GM23338 (cell line): ENCODE measurements at regions not wholly inside any gene's neighbourhood (a gene's known extent, or its start where the extent isn't known, plus 50 kb on each side); places are given as distances from the start of the nearest gene placed in this dataset.

ENCODE experiments used
- ATAC-seq: fragments of 200-7000 bp; cut with Tn5 transposase; 3 replicates; pipeline ENCODE4 v1.9.1; 2020
- DNase-seq: peaks from one replicate; pipeline ENCODE4 v3.0.0-alpha.2; 2015; ENCODE audit warnings: low spot score
- H2AFZ ChIP-seq: fragments of 200-600 bp; sonication (generic); 2 replicates; pipeline ENCODE4 v1.8.0; 2016; ENCODE audit warnings: antibody characterized with exemption, mild to moderate bottlenecking, moderate library complexity
- H3F3A ChIP-seq: fragments of 200-600 bp; sonication (generic); replicated peaks from 2 replicates; pipeline ENCODE4 v1.8.0; 2017; ENCODE audit warnings: antibody characterized with exemption, mixed run types, low read depth
- H3K27ac ChIP-seq: fragments of 200-600 bp; sonication (generic); 2 replicates; pipeline ENCODE4 v1.6.1; 2016; ENCODE audit warnings: low read depth
- H3K27me3 ChIP-seq: fragments of 200-600 bp; sonication (generic); 2 replicates; pipeline ENCODE4 v1.8.0; 2016; ENCODE audit warnings: mild to moderate bottlenecking, mixed run types, moderate library complexity; ENCODE audit not compliant: insufficient read depth
- H3K36me3 ChIP-seq: fragments of 200-600 bp; sonication (generic); 2 replicates; pipeline ENCODE4 v1.8.0; 2016; ENCODE audit warnings: mild to moderate bottlenecking; ENCODE audit not compliant: insufficient read depth
- H3K4me1 ChIP-seq: fragments of 200-600 bp; sonication (generic); 2 replicates; pipeline ENCODE4 v1.8.0; 2016; ENCODE audit warnings: mild to moderate bottlenecking, moderate library complexity; ENCODE audit not compliant: insufficient read depth
- H3K4me2 ChIP-seq: fragments of 200-600 bp; sonication (generic); 2 replicates; pipeline ENCODE4 v1.7.1; 2017; ENCODE audit warnings: mixed run types
- H3K4me3 ChIP-seq: fragments of 200-600 bp; sonication (generic); 2 replicates; pipeline ENCODE4 v1.6.1; 2016; ENCODE audit warnings: mixed run types
- H3K79me2 ChIP-seq: fragments of 200-600 bp; sonication (generic); replicated peaks from 2 replicates; pipeline ENCODE4 v1.8.0; 2017; ENCODE audit warnings: mild to moderate bottlenecking; ENCODE audit not compliant: insufficient read depth
- H3K9me2 ChIP-seq: fragments of 200-600 bp; sonication (generic); 2 replicates; pipeline ENCODE4 v1.8.0; 2017; ENCODE audit not compliant: insufficient read depth
- H4K20me1 ChIP-seq: fragments of 200-600 bp; sonication (generic); replicated peaks from 2 replicates; pipeline ENCODE4 v1.8.0; 2017; ENCODE audit warnings: mild to moderate bottlenecking; ENCODE audit not compliant: insufficient read depth
- H3K27ac Mint-ChIP-seq: 2 replicates; pipeline ENCODE4 v1.8.0; 2020; ENCODE audit warnings: inconsistent platforms, mild to moderate bottlenecking, moderate library complexity, mixed read lengths
- H3K27me3 Mint-ChIP-seq: 3 replicates; pipeline ENCODE4 v1.8.0; 2022; ENCODE audit warnings: low read depth, mild to moderate bottlenecking, moderate library complexity, mixed read lengths, inconsistent platforms; ENCODE audit not compliant: insufficient read depth, poor library complexity
- H3K36me3 Mint-ChIP-seq: 3 replicates; pipeline ENCODE4 v1.8.0; 2021; ENCODE audit warnings: low read depth, mild to moderate bottlenecking, inconsistent platforms, moderate library complexity, mixed read lengths
- H3K4me1 Mint-ChIP-seq: 3 replicates; pipeline ENCODE4 v1.8.0; 2020; ENCODE audit warnings: mild to moderate bottlenecking, inconsistent platforms, mixed read lengths
- H3K4me3 Mint-ChIP-seq: 3 replicates; pipeline ENCODE4 v1.8.0; 2021; ENCODE audit warnings: moderate library complexity, mild to moderate bottlenecking, inconsistent platforms, mixed read lengths
- H3K9me3 Mint-ChIP-seq: 3 replicates; pipeline ENCODE4 v1.8.0; 2020; ENCODE audit warnings: moderate library complexity, mild to moderate bottlenecking, inconsistent platforms, mixed read lengths
- CREB1 ChIP-seq: fragments of 250-450 bp; sonication (Bioruptor Pico); IDR thresholded peaks from 2 replicates; pipeline ENCODE4 v1.5.0; 2020; ENCODE audit warnings: low read depth, mild to moderate bottlenecking, moderate library complexity
- EZH2 ChIP-seq: fragments of 200-600 bp; sonication (generic); IDR thresholded peaks from one replicate; pipeline ENCODE4 v1.8.0; 2017; ENCODE audit warnings: antibody characterized with exemption, mild to moderate bottlenecking, low read depth; ENCODE audit not compliant: unreplicated experiment
- EZH2phosphoT487 ChIP-seq: fragments of 200-600 bp; sonication (generic); IDR thresholded peaks from one replicate; pipeline ENCODE4 v1.8.1; 2018; ENCODE audit warnings: antibody characterized with exemption; ENCODE audit not compliant: unreplicated experiment
- JUNB ChIP-seq: IDR thresholded peaks from one replicate; pipeline ENCODE4 v1.6.1; 2016; ENCODE audit warnings: antibody characterized with exemption; ENCODE audit not compliant: unreplicated experiment
- NANOG ChIP-seq: IDR thresholded peaks from 2 replicates; pipeline ENCODE4 v1.6.1; 2016; ENCODE audit warnings: antibody characterized with exemption, borderline replicate concordance
- POLR2AphosphoS5 ChIP-seq: IDR thresholded peaks from 2 replicates; pipeline ENCODE4 v1.6.1; 2016; ENCODE audit warnings: antibody characterized with exemption, low read depth
- STAT1 ChIP-seq: IDR thresholded peaks from one replicate; pipeline ENCODE4 v1.6.1; 2016; ENCODE audit warnings: antibody characterized with exemption; ENCODE audit not compliant: unreplicated experiment
- ZNF114 ChIP-seq: fragments of 250-450 bp; sonication (Bioruptor Pico); IDR thresholded peaks from 2 replicates; pipeline ENCODE4 v1.5.0; 2020; ENCODE audit warnings: mild to moderate bottlenecking, moderate library complexity
- ZNF331 ChIP-seq: fragments of 250-450 bp; sonication (Bioruptor Pico); IDR thresholded peaks from 2 replicates; pipeline ENCODE4 v1.5.0; 2020; ENCODE audit warnings: low read depth, mild to moderate bottlenecking, moderate library complexity
- TF ChIP-seq, protein P1 (sequence below): fragments of 250-450 bp; sonication (Bioruptor Pico); IDR thresholded peaks from 2 replicates; pipeline ENCODE4 v1.5.0; 2020; ENCODE audit warnings: mild to moderate bottlenecking, moderate library complexity
- TF ChIP-seq, protein P2 (sequence below), 2 experiments: fragments of 200-600 bp in 1 of 2; sonication (generic) in 1 of 2; conservative IDR thresholded peaks; 2 replicates each; pipeline versions ENCODE4 v1.5.1 to v1.6.1; 2016 to 2017; ENCODE audit warnings: antibody characterized with exemption in 2 of 2, low read depth in 2 of 2, mild to moderate bottlenecking in 2 of 2, moderate library complexity in 1 of 2
- TF ChIP-seq, protein P3 (sequence below): IDR thresholded peaks from 2 replicates; pipeline ENCODE4 v1.6.1; 2016; ENCODE audit warnings: antibody characterized with exemption
- TF ChIP-seq, protein P4 (sequence below): IDR thresholded peaks from one replicate; pipeline ENCODE4 v1.6.1; 2018; ENCODE audit warnings: antibody characterized with exemption; ENCODE audit not compliant: unreplicated experiment

DNA sequence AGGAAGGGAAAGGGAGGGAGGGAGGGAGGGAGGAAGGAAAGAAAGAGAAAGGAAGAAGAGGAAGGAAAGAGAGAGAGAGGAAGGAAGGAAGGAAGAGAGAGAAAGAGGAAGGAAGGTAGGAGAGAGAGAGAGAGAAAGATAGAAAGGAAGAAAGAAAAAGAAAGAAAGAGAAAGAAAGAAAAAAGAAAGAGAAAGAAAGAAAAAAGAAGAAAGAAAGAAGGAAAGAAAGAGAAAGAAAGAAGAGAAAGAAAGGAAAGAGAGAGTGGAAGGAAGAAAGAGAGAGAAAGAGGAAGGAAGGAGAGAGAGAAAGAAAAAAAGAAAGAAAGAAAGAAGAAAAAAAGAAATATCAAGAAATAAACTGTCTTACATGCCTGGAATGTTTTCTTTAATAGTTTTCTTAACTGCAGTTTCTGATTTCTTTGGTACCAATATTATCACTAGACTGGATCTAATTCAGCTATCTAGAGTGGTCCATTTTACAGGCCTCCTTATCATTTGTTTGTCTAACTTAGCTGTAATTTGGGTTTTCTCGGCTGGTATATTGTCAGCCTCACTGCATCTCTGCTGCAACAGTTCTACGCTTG, 59.6 kb upstream of the MBOAT2 start:
- H3K9me2 ChIP-seq: no peaks in the 10 kb centered on the region
- H3K4me2 ChIP-seq: no peak overlapping the region
- no peak for DNase-seq
- TF ChIP-seq EZH2 (no peak), ZNF114 (CRISPR knock-in tag) (no peak), STAT1 (no peak), NANOG (no peak), POLR2AphosphoS5 (no peak), JUNB (no peak), CREB1 (CRISPR knock-in tag) (no peak), ZNF331 (no peak), EZH2phosphoT487 (no peak)
- TF ChIP-seq, protein P1, sequence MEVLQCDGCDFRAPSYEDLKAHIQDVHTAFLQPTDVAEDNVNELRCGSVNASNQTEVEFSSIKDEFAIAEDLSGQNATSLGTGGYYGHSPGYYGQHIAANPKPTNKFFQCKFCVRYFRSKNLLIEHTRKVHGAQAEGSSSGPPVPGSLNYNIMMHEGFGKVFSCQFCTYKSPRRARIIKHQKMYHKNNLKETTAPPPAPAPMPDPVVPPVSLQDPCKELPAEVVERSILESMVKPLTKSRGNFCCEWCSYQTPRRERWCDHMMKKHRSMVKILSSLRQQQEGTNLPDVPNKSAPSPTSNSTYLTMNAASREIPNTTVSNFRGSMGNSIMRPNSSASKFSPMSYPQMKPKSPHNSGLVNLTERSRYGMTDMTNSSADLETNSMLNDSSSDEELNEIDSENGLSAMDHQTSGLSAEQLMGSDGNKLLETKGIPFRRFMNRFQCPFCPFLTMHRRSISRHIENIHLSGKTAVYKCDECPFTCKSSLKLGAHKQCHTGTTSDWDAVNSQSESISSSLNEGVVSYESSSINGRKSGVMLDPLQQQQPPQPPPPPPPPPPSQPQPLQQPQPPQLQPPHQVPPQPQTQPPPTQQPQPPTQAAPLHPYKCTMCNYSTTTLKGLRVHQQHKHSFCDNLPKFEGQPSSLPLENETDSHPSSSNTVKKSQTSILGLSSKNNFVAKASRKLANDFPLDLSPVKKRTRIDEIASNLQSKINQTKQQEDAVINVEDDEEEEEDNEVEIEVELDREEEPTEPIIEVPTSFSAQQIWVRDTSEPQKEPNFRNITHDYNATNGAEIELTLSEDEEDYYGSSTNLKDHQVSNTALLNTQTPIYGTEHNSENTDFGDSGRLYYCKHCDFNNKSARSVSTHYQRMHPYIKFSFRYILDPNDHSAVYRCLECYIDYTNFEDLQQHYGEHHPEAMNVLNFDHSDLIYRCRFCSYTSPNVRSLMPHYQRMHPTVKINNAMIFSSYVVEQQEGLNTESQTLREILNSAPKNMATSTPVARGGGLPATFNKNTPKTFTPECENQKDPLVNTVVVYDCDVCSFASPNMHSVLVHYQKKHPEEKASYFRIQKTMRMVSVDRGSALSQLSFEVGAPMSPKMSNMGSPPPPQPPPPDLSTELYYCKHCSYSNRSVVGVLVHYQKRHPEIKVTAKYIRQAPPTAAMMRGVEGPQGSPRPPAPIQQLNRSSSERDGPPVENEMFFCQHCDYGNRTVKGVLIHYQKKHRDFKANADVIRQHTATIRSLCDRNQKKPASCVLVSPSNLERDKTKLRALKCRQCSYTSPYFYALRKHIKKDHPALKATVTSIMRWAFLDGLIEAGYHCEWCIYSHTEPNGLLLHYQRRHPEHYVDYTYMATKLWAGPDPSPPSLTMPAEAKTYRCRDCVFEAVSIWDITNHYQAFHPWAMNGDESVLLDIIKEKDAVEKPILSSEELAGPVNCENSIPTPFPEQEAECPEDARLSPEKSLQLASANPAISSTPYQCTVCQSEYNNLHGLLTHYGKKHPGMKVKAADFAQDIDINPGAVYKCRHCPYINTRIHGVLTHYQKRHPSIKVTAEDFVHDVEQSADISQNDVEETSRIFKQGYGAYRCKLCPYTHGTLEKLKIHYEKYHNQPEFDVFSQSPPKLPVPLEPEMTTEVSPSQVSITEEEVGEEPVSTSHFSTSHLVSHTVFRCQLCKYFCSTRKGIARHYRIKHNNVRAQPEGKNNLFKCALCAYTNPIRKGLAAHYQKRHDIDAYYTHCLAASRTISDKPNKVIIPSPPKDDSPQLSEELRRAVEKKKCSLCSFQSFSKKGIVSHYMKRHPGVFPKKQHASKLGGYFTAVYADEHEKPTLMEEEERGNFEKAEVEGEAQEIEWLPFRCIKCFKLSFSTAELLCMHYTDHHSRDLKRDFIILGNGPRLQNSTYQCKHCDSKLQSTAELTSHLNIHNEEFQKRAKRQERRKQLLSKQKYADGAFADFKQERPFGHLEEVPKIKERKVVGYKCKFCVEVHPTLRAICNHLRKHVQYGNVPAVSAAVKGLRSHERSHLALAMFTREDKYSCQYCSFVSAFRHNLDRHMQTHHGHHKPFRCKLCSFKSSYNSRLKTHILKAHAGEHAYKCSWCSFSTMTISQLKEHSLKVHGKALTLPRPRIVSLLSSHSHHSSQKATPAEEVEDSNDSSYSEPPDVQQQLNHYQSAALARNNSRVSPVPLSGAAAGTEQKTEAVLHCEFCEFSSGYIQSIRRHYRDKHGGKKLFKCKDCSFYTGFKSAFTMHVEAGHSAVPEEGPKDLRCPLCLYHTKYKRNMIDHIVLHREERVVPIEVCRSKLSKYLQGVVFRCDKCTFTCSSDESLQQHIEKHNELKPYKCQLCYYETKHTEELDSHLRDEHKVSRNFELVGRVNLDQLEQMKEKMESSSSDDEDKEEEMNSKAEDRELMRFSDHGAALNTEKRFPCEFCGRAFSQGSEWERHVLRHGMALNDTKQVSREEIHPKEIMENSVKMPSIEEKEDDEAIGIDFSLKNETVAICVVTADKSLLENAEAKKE (CRISPR knock-in tag): no peak
- TF ChIP-seq, protein P2, sequence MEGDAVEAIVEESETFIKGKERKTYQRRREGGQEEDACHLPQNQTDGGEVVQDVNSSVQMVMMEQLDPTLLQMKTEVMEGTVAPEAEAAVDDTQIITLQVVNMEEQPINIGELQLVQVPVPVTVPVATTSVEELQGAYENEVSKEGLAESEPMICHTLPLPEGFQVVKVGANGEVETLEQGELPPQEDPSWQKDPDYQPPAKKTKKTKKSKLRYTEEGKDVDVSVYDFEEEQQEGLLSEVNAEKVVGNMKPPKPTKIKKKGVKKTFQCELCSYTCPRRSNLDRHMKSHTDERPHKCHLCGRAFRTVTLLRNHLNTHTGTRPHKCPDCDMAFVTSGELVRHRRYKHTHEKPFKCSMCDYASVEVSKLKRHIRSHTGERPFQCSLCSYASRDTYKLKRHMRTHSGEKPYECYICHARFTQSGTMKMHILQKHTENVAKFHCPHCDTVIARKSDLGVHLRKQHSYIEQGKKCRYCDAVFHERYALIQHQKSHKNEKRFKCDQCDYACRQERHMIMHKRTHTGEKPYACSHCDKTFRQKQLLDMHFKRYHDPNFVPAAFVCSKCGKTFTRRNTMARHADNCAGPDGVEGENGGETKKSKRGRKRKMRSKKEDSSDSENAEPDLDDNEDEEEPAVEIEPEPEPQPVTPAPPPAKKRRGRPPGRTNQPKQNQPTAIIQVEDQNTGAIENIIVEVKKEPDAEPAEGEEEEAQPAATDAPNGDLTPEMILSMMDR (conservative IDR thresholded peaks at IDR 0.05; ENCODE audit: low read depth in 2 of 2): no peak
- TF ChIP-seq, protein P3, sequence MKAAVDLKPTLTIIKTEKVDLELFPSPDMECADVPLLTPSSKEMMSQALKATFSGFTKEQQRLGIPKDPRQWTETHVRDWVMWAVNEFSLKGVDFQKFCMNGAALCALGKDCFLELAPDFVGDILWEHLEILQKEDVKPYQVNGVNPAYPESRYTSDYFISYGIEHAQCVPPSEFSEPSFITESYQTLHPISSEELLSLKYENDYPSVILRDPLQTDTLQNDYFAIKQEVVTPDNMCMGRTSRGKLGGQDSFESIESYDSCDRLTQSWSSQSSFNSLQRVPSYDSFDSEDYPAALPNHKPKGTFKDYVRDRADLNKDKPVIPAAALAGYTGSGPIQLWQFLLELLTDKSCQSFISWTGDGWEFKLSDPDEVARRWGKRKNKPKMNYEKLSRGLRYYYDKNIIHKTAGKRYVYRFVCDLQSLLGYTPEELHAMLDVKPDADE: no peak
- TF ChIP-seq, protein P4, sequence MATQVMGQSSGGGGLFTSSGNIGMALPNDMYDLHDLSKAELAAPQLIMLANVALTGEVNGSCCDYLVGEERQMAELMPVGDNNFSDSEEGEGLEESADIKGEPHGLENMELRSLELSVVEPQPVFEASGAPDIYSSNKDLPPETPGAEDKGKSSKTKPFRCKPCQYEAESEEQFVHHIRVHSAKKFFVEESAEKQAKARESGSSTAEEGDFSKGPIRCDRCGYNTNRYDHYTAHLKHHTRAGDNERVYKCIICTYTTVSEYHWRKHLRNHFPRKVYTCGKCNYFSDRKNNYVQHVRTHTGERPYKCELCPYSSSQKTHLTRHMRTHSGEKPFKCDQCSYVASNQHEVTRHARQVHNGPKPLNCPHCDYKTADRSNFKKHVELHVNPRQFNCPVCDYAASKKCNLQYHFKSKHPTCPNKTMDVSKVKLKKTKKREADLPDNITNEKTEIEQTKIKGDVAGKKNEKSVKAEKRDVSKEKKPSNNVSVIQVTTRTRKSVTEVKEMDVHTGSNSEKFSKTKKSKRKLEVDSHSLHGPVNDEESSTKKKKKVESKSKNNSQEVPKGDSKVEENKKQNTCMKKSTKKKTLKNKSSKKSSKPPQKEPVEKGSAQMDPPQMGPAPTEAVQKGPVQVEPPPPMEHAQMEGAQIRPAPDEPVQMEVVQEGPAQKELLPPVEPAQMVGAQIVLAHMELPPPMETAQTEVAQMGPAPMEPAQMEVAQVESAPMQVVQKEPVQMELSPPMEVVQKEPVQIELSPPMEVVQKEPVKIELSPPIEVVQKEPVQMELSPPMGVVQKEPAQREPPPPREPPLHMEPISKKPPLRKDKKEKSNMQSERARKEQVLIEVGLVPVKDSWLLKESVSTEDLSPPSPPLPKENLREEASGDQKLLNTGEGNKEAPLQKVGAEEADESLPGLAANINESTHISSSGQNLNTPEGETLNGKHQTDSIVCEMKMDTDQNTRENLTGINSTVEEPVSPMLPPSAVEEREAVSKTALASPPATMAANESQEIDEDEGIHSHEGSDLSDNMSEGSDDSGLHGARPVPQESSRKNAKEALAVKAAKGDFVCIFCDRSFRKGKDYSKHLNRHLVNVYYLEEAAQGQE: no peak
- H3K36me3 ChIP-seq: no peaks in the 10 kb centered on the region
- no peaks in the 10 kb centered on the region for H3K9me3 Mint-ChIP-seq
- H3K36me3 Mint-ChIP-seq: no peaks in the 10 kb centered on the region
- no peaks in the 10 kb centered on the region for H3K79me2 ChIP-seq
- no peak overlapping the region for H3K27ac Mint-ChIP-seq
- peaks cover 1% of the 10 kb centered on the region for H3K27me3 Mint-ChIP-seq
- no peak overlapping the region for H3K4me3 ChIP-seq
- H3K27ac ChIP-seq: no peak overlapping the region
- H3K27me3 ChIP-seq: no peaks in the 10 kb centered on the region
- no peaks in the 10 kb centered on the region for H3F3A ChIP-seq
- H4K20me1 ChIP-seq: no peaks in the 10 kb centered on the region
- no peak for ATAC-seq
- H2AFZ ChIP-seq: no peak overlapping the region
- H3K4me3 Mint-ChIP-seq: no peak overlapping the region
- H3K4me1 ChIP-seq: no peaks in the 10 kb centered on the region
- H3K4me1 Mint-ChIP-seq: no peaks in the 10 kb centered on the region
